B cell (primary cell): ENCODE measurements at regions not wholly inside any gene's neighbourhood (a gene's known extent, or its start where the extent isn't known, plus 50 kb on each side); places are given as distances from the start of the nearest gene placed in this dataset.

Experiments used
- EZH2 ChIP-seq: IDR thresholded peaks from 2 replicates; pipeline ENCODE4 v1.6.1; 2012; ENCODE audit warnings: borderline replicate concordance, low read depth, mild to moderate bottlenecking, moderate library complexity, low read length; ENCODE audit not compliant: insufficient read depth, poor library complexity, severe bottlenecking
- TF ChIP-seq, protein P1 (sequence below): fragments of 200-600 bp; IDR thresholded peaks from one replicate; pipeline ENCODE4 v1.8.0; 2022; ENCODE audit warnings: antibody characterized with exemption, mild to moderate bottlenecking

DNA sequence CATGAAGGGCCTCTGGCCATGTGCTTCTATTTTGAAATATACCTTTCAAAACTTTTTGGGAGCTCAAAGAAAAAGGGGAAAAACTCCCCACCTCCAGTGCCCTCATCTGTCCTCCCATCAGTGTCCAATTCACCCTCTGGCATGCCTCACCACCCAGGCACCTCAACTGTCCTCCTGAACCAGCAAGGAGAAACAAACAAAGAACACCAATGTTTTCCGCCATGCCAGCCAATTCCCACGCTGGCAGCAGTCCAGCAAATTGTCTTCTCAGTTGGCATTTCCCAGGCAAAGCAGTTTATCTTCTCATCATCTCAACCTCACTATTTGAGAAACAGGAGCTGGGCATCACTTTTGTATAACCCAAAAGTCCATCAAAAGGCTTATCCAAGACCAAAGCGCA lies 496.9 kb downstream of the SOX6 start:
- TF ChIP-seq, protein P1, sequence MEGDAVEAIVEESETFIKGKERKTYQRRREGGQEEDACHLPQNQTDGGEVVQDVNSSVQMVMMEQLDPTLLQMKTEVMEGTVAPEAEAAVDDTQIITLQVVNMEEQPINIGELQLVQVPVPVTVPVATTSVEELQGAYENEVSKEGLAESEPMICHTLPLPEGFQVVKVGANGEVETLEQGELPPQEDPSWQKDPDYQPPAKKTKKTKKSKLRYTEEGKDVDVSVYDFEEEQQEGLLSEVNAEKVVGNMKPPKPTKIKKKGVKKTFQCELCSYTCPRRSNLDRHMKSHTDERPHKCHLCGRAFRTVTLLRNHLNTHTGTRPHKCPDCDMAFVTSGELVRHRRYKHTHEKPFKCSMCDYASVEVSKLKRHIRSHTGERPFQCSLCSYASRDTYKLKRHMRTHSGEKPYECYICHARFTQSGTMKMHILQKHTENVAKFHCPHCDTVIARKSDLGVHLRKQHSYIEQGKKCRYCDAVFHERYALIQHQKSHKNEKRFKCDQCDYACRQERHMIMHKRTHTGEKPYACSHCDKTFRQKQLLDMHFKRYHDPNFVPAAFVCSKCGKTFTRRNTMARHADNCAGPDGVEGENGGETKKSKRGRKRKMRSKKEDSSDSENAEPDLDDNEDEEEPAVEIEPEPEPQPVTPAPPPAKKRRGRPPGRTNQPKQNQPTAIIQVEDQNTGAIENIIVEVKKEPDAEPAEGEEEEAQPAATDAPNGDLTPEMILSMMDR, result no peak
- no peak for TF ChIP-seq EZH2
